HAP-1 (cell line): ENCODE measurements at regions not wholly inside any gene's neighbourhood (a gene's known extent, or its start where the extent isn't known, plus 50 kb on each side); places are given as distances from the start of the nearest gene placed in this dataset.

Source experiments
- DNase-seq, 2 experiments: peaks; one replicate each; pipeline ENCODE4 v3.0.0-alpha.2; 2016 to 2020; ENCODE audit warnings: low spot score in 2 of 2
- H3K27me3 ChIP-seq: fragments of 250-450 bp; sonication (Bioruptor Pico); 2 replicates; pipeline ENCODE4 v1.5.1; 2020; ENCODE audit warnings: low read depth, mild to moderate bottlenecking, moderate library complexity
- H3K36me3 ChIP-seq: fragments of 250-450 bp; sonication (Bioruptor Pico); replicated peaks from 2 replicates; pipeline ENCODE4 v1.5.1; 2020; ENCODE audit warnings: mild to moderate bottlenecking
- H3K4me1 ChIP-seq: fragments of 250-450 bp; sonication (Bioruptor Pico); 2 replicates; pipeline ENCODE4 v1.5.1; 2020; ENCODE audit warnings: mild to moderate bottlenecking
- H3K4me3 ChIP-seq: fragments of 250-450 bp; sonication (Bioruptor Pico); 2 replicates; pipeline ENCODE4 v1.5.1; 2020; ENCODE audit warnings: mild to moderate bottlenecking, moderate library complexity
- H3K9me3 ChIP-seq: fragments of 250-450 bp; sonication (Bioruptor Pico); 2 replicates; pipeline ENCODE4 v1.5.1; 2020; ENCODE audit warnings: mild to moderate bottlenecking, moderate library complexity
- in situ Hi-C: fragments of 300-500 bp; cut with MboI; formaldehyde crosslinking; loops from 3 replicates; pipeline ENCODE4 v1.14.3; 2020; ENCODE audit warnings: low sequenced_read_pairs, inconsistent platforms, mixed read lengths

DNA sequence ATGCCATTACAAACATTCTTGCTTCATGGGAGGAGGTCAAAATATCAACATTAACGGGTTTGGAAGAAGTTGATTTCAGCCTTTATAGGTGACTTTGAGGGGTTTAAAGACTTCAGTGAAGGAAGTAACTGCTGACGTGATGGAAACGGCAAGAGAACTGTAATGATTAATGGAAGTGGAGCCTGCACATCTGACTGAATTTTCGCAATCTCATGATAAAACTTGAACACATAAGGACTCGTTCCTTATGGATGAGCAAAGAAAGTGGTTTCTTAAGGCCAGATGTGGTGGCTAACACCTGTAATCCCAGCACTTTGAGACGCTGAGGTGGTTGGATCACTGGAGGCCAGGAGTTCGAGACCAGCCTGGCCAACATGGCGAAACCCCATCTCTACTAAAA, 226.1 kb downstream of the BCAS1 start:
- H3K9me3 ChIP-seq: no peaks in the 10 kb centered on the region
- in situ Hi-C loops: no loop called here
- no peak for DNase-seq
- no peak overlapping the region for H3K4me3 ChIP-seq
- 0 out of 2 replicates have a peak, but pooled peaks cover 4% of the 10 kb centered on the region for H3K4me1 ChIP-seq
- no peaks in the 10 kb centered on the region for H3K27me3 ChIP-seq
- no peaks in the 10 kb centered on the region for H3K36me3 ChIP-seq

DNA sequence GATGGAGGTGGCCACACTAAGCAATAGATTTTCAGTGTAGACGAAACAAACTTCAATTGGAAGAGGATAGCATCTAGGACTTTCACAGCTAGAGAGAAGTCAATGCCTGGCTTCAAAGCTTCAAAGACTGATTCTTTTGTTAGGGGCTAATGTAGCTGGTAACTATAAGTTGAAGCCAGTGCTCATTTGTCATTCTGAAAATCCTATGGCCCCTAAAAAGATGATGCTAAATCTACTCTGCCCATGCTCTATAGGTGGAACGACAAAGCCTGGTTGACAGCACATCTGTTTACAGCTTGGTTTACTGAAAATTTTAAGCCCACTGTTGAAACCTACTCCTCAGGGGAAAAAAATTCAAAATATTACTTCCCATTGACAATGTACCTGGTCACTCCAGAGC, 226.7 kb downstream of the BCAS1 start:
- no peaks in the 10 kb centered on the region for H3K36me3 ChIP-seq
- H3K4me3 ChIP-seq: no peak overlapping the region
- in situ Hi-C loops: no loop called here
- H3K4me1 ChIP-seq: 0 out of 2 replicates have a peak, but pooled peaks cover 4% of the 10 kb centered on the region
- no peaks in the 10 kb centered on the region for H3K9me3 ChIP-seq
- no peak for DNase-seq
- H3K27me3 ChIP-seq: no peaks in the 10 kb centered on the region

DNA sequence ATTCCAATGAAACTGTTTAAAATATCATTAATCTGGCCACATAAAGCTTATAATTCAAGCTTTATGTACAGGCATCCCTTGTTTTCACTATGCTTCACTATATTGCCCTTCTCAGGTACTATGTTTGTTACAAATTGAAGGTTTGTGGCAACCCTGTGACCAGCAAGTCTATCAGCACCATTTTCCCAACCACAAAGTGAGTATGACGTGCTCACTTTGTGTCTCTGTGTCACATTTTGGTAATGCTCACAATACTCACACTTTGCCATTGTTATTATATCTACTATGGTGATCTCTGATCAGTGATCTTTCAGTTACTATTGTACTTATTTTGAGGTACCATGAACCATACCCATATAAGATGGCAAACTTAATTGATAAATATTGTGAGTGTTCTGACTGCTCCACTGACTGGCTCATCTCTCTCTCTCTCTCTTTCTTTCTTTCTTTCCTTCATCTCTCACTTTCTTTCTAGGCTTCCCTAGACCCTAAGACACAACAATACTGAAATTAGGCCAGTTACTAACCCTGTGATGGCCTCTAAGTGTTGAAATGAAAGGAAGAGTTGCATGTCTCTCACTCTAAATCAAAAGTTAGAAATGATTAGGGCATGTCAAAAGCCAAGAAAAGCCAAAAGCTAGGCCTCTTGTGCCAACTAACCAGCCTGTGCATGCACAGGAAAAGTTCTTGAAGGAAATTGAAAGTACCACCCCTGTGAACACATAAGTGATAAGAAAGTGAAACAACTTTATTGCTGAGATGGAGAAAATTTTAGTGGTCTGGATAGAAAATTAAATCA, 227.9 kb downstream of the BCAS1 start:
- no peak for DNase-seq
- H3K4me1 ChIP-seq: 0 out of 2 replicates have a peak, but pooled peaks cover 2% of the 10 kb centered on the region
- H3K27me3 ChIP-seq: no peaks in the 10 kb centered on the region
- H3K4me3 ChIP-seq: no peak overlapping the region
- no peaks in the 10 kb centered on the region for H3K9me3 ChIP-seq
- in situ Hi-C loops: no loop called here
- no peaks in the 10 kb centered on the region for H3K36me3 ChIP-seq

DNA sequence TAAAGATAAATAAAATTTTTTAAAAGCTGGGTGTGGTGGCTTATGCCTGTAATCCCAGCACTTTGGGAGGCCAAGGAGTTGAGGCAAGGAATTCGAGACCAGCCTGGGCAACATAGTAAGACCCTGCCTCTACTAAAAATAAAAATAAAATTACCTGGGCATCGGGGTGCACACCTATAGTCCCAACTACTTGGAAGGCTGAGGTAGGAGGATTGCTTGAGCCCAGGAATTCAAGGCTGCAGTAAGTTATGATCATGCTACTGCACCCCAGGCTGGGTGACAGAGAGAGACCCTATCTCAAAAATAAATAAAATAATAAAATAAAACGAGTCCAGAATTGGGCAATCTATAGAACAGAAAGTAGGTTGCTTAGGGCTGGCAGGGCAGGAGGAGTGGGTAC, 228.7 kb downstream of the BCAS1 start:
- in situ Hi-C loops: no loop called here
- no peaks in the 10 kb centered on the region for H3K4me1 ChIP-seq

DNA sequence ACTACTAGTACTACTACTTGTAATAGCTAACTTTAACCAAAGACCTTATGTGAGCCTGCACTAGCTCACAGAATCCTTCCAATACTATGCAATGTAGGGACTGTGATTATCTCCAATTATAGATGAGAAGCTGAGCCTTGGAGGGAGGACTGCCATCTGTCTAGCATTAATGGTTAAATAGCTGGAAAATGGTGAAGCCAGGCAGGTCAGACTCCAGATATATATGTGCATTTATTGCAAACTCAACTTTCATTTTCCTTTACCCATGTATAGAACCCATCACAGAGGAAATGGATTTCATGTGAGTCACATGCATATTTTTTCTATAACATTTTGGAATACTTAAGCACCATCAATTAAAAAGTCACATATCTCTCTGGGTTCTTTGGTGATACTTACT, 229.9 kb downstream of the BCAS1 start:
- no peaks in the 10 kb centered on the region for H3K4me1 ChIP-seq
- no peak for DNase-seq
- no peaks in the 10 kb centered on the region for H3K9me3 ChIP-seq
- H3K27me3 ChIP-seq: no peaks in the 10 kb centered on the region
- in situ Hi-C loops: no loop called here
- no peak overlapping the region for H3K4me3 ChIP-seq
- no peaks in the 10 kb centered on the region for H3K36me3 ChIP-seq

More for the DNA sequence above, 228.7 kb downstream of the BCAS1 start:
- no peaks in the 10 kb centered on the region for H3K36me3 ChIP-seq
- no peak for DNase-seq
- H3K4me3 ChIP-seq: no peak overlapping the region
- H3K27me3 ChIP-seq: no peaks in the 10 kb centered on the region
- H3K9me3 ChIP-seq: no peaks in the 10 kb centered on the region

DNA sequence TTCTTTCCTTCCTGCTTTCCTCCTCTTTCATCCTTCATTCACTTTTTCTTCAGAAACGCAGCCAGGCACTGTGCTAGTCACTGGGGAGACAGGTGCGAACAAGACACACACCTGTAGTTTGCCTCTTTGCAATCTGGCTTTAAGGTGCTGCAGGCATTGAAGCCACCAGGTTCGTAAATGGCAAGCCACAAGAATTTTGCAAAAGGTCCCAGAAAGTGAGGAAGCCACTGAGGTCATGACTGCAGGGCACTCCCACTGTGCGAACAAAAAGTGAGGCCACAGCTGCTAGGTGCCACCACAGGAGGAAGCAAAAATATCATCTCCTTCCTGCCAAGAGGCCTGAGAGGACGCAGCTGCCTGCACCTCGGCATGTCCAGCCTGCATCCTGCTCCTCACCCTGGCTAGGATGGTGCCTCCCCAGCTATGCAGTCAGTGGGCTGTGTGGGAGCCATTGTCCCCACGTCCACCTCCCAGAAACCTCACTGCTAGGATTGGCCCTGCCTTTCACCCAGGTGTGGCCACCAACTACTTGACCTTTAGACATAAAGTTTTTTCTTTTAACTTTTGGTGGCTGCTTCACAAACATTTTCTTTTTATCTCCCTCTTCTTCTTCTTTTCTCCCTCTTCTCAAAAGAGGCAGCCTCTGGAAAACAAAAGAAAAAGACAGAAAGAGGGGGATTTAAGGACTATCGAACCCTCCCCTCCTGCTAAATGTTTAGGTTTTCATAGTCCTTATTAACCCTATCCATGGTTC, 230.8 kb downstream of the BCAS1 start:
- no peak overlapping the region for H3K4me3 ChIP-seq
- H3K36me3 ChIP-seq: no peaks in the 10 kb centered on the region
- in situ Hi-C loops: no loop called here
- DNase-seq: no peak
- no peaks in the 10 kb centered on the region for H3K27me3 ChIP-seq
- no peaks in the 10 kb centered on the region for H3K9me3 ChIP-seq
- no peaks in the 10 kb centered on the region for H3K4me1 ChIP-seq

DNA sequence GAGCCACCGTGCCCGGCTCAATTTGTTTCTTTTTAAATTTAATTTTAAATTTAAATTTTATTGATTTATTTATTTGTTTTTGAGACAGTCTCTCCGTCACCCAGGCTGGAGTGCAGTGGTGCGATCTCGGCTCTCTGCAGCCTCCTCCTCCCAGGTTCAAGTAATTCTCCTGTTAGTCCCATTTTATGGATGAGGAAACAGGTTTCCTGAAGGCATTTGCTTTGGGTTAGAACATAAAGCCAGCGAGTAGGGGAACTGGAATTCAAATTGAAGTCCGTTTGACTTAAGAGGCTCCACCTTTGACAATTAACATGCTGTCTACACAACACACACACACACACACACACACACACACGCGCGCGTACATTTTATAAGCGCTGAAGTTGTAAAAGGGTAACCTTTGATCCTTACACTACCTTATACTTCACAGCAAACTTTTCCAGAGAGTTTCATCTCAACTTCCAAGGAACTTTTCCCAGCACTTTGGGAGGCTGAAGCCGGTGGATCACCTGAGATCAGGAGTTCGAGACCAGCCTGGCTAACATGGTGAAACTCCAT, 232.0 kb downstream of the BCAS1 start:
- Histone ChIP-seq H3K27me3 (no peaks in the 10 kb centered on the region), H3K36me3 (no peaks in the 10 kb centered on the region), H3K9me3 (no peaks in the 10 kb centered on the region), H3K4me1 (no peaks in the 10 kb centered on the region), H3K4me3 (no peak overlapping the region)
- in situ Hi-C loops: no loop called here
- no peak for DNase-seq

DNA sequence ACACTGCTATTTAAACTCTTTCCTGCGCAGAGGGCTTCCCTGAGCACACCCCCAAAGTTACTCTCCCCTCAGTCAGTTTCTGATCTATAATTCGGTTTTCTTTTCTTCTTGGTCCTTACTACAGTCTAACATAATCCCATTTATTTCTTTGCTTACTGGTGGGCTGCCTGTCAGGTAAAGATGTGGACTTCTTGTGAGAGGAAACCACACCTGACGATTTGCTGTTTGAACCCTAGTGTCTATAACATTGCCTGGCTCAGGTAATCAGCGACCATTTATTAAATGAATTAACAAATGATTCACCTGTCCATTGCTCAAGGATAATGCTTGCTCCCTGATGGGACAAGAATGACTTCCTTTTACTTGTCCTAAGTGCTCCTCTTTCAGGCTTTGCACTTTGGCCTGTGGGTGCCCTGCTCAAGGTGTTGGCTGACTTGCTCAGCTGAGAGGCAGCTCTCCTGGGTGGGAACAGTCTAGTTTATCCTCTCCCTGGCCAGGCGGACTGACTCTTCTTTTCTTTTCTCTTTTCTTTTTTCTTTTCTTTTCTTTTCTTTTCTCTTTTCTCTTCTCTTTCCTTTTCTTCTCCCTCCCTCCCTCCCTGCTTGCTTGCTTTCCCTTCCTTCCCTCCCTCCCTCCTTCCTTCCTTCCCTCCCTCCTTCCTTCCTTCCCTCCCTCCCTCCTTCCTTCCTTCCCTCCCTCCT, 233.1 kb downstream of the BCAS1 start:
- Histone ChIP-seq H3K36me3 (no peaks in the 10 kb centered on the region), H3K9me3 (no peaks in the 10 kb centered on the region), H3K4me1 (no peaks in the 10 kb centered on the region), H3K4me3 (no peak overlapping the region), H3K27me3 (no peaks in the 10 kb centered on the region)
- no peak for DNase-seq
- in situ Hi-C loops: no loop called here

DNA sequence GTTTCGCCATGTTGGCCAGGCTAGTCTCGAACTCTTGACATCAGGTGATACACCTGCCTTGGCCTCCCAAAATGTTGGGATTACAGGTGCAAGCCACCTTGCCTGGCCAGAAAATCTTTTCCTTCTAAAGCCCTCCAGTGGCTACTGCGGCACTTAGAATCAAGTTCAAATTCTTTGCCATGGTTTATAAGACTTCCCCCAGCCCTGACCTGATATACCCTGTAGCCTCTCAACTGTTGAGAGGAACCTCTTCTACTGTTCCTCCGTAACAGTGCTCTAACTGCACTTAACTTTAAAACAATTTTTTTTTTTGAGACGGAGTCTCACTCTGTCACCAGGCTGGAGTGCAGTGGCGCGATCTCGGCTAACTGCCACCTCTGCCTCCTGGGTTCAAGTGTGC, 235.6 kb downstream of the BCAS1 start:
- Histone ChIP-seq H3K27me3 (no peaks in the 10 kb centered on the region), H3K4me1 (peaks cover 8% of the 10 kb centered on the region)
- in situ Hi-C loops: no loop called here

DNA sequence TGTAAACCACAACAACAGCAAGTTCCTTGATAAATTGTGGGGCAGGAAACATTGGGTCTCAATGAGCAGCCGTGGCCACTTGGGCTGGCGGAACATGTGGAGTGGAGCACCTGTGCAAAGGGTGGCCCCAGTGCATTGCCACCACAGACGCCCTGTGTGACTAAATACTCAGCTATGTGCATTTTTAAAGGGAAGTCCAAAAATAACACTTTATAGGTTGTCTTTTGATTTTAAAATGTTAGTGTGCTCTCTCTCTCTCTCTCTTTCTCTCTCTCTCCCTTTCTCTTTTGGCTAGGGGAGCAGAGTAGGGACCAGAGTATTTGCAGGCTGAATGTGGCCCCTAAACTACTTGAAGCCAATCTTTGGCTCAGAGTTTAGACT, 236.3 kb downstream of the BCAS1 start:
- H3K4me1 ChIP-seq: peaks cover 15% of the 10 kb centered on the region
- no peaks in the 10 kb centered on the region for H3K36me3 ChIP-seq
- no peak for DNase-seq
- no peaks in the 10 kb centered on the region for H3K9me3 ChIP-seq
- no peaks in the 10 kb centered on the region for H3K27me3 ChIP-seq
- H3K4me3 ChIP-seq: no peak overlapping the region
- in situ Hi-C loops: no loop called here

More for the DNA sequence above, 235.6 kb downstream of the BCAS1 start:
- Histone ChIP-seq H3K36me3 (no peaks in the 10 kb centered on the region), H3K9me3 (no peaks in the 10 kb centered on the region), H3K4me3 (no peak overlapping the region)
- DNase-seq: no peak

DNA sequence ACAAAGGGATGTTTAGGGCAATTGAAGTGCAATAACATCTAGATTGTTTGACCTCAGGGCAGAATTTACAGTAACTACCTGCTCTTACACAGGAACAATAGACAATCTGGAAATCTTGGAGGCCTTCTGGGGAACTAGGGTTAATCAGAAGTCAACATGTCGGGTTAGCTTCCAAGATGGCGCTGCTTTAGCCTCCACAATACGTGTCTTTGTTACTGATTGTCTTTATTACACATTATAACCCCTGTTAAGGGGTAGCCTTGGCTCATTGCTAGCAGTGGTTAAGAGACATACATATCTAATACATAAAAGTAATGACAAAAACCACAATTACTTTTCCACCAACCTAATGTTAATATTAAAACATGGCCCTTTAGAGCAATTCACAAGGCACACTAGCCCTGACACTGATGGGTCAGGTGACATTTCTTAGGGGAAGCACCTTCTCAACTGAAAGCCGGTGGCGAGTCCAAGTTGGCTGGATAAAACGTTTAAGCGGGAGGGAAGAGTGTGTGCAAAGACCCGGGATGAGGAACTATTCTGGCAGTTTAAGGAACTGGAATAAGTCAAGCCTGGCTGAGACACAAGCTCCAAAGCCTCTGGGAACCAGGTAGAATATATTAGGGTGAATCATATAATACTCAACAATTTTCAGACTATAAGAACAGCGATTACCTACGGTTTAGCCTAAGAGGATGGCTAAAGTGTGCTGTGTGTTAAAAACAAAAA, 236.9 kb downstream of the BCAS1 start:
- Histone ChIP-seq H3K36me3 (no peaks in the 10 kb centered on the region), H3K4me3 (no peak overlapping the region), H3K27me3 (no peaks in the 10 kb centered on the region), H3K9me3 (no peaks in the 10 kb centered on the region), H3K4me1 (peaks cover 19% of the 10 kb centered on the region)
- in situ Hi-C loops: no loop called here
- DNase-seq: no peak

DNA sequence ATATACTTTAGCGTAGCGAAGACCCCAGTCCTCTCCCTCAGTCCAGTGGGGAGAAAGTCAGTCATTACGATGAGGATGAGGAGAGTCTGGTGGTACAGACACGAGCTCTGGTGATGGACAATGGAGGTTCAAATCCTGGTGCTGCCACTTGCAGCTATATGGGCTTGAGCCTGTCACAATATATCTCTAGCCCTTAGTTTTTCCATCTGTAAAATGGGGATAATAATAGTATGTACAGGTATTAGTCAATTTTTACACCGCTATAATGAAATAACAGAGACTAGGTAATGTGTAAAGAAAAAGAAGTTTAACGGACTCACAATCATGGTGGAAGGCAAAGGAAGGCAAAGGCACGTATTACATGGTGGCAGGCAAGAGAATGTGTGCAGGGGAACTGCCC, 237.9 kb downstream of the BCAS1 start:
- Histone ChIP-seq H3K9me3 (no peaks in the 10 kb centered on the region), H3K4me1 (peaks cover 25% of the 10 kb centered on the region), H3K27me3 (no peaks in the 10 kb centered on the region), H3K4me3 (no peak overlapping the region), H3K36me3 (no peaks in the 10 kb centered on the region)
- in situ Hi-C loops: no loop called here
- no peak for DNase-seq

DNA sequence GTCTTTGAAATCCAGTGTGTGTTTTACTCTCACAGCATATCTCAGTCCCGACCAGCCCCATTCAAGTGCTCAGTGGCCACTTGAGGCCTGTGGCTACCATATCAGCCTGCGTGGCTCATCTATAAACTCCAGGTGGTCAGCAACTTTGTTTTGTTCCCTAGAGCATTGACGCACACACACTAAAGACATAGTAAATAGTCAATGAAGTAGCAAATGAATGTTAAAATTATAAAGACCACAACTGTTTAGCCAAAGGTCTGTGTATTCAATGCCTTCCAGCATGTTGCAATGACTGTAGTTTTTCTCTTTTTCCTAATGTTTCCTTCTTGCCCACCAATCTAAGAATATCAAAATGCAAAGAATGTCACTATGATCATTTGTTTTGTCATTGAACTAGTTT, 238.2 kb upstream of the ZNF217 start:
- Histone ChIP-seq H3K9me3 (no peaks in the 10 kb centered on the region), H3K4me3 (no peak overlapping the region), H3K27me3 (no peaks in the 10 kb centered on the region), H3K36me3 (no peaks in the 10 kb centered on the region), H3K4me1 (peaks cover 29% of the 10 kb centered on the region)
- in situ Hi-C loops: no loop called here
- no peak for DNase-seq
